HG03469 (cell line): ENCODE measurements at regions not wholly inside any gene's neighbourhood (a gene's known extent, or its start where the extent isn't known, plus 50 kb on each side); places are given as distances from the start of the nearest gene placed in this dataset.
A peak's percentile ranks its signal among the peaks of the same experiment; 100 is the strongest.

ENCODE experiments used
- ATAC-seq: cut with Tn5 transposase; IDR thresholded peaks from one replicate; pipeline ENCODE4 v1.9.1; 2021; ENCODE audit warnings: mild to moderate bottlenecking, moderate library complexity, moderate number of reproducible peaks; ENCODE audit not compliant: unreplicated experiment

- no peak for ATAC-seq
Measured at GRCh38 chr13:77425705-77426104, 98.8 kb upstream of the MYCBP2 start.

GRCh38 chr13:77423296-77423695 lies 96.4 kb upstream of the MYCBP2 start:
- ATAC-seq: no peak

- ATAC-seq: no peak
Measured at GRCh38 chr13:77422724-77423123, 95.8 kb upstream of the MYCBP2 start.

- no peak for ATAC-seq
Measured at GRCh38 chr13:77417897-77418296, 91.0 kb upstream of the MYCBP2 start.

- no peak for ATAC-seq
Measured at GRCh38 chr13:77416666-77417212, 89.8 kb upstream of the MYCBP2 start.

GRCh38 chr13:77415253-77416071 lies 88.6 kb upstream of the MYCBP2 start:
- peak; percentile 62 for ATAC-seq

- no peak for ATAC-seq
Measured at GRCh38 chr13:77412860-77413259, 86.0 kb upstream of the MYCBP2 start.

GRCh38 chr13:77412116-77412635 lies 85.3 kb upstream of the MYCBP2 start:
- ATAC-seq: no peak

- ATAC-seq: no peak
Measured at GRCh38 chr13:77409412-77409811, 82.5 kb upstream of the MYCBP2 start.

GRCh38 chr13:77406644-77407440 lies 79.9 kb upstream of the MYCBP2 start:
- no peak for ATAC-seq

GRCh38 chr13:77398825-77399620 lies 72.1 kb upstream of the MYCBP2 start:
- no peak for ATAC-seq

- ATAC-seq: no peak
Measured at GRCh38 chr13:77397636-77398035, 70.7 kb upstream of the MYCBP2 start.

- no peak for ATAC-seq
Measured at GRCh38 chr13:77391475-77391874, 64.6 kb upstream of the MYCBP2 start.

- ATAC-seq: no peak
Measured at GRCh38 chr13:77390391-77390790, 63.5 kb upstream of the MYCBP2 start.

GRCh38 chr13:77389625-77390000 lies 62.7 kb upstream of the MYCBP2 start:
- ATAC-seq: peak; percentile 63

GRCh38 chr13:77388944-77389624 lies 62.2 kb upstream of the MYCBP2 start:
- ATAC-seq: no peak

- ATAC-seq: no peak
Measured at GRCh38 chr13:77387607-77388200, 60.8 kb upstream of the MYCBP2 start.

- no peak for ATAC-seq
Measured at GRCh38 chr13:77386880-77387606, 60.1 kb upstream of the MYCBP2 start.

- ATAC-seq: no peak
Measured at GRCh38 chr13:77386046-77386445, 59.2 kb upstream of the MYCBP2 start.
